Parathyroid adenoma (tissue), 2 donors: ENCODE measurements at regions not wholly inside any gene's neighbourhood (a gene's known extent, or its start where the extent isn't known, plus 50 kb on each side); places are given as distances from the start of the nearest gene placed in this dataset.

Source experiments
- H2AFZ ChIP-seq: fragments of 300-600 bp; sonication (generic); one replicate; pipeline ENCODE4 v1.7.0; 2017; ENCODE audit warnings: antibody characterized with exemption, mild to moderate bottlenecking
- H3K27ac ChIP-seq: fragments of 300-600 bp; sonication (generic); one replicate; pipeline ENCODE4 v1.7.0; 2017
- H3K27me3 ChIP-seq: fragments of 300-600 bp; sonication (generic); one replicate; pipeline ENCODE4 v1.7.0; 2017; ENCODE audit warnings: low read length; ENCODE audit not compliant: control insufficient read depth, insufficient read depth
- H3K36me3 ChIP-seq: fragments of 300-600 bp; sonication (generic); one replicate; pipeline ENCODE4 v1.7.0; 2017; ENCODE audit warnings: low read length; ENCODE audit not compliant: control insufficient read depth, insufficient read depth
- H3K4me1 ChIP-seq: fragments of 300-600 bp; sonication (generic); one replicate; pipeline ENCODE4 v1.7.0; 2017; ENCODE audit warnings: control low read depth
- H3K4me2 ChIP-seq: fragments of 300-600 bp; sonication (generic); one replicate; pipeline ENCODE4 v1.7.0; 2017; ENCODE audit warnings: low read length
- H3K4me3 ChIP-seq: fragments of 300-600 bp; sonication (generic); one replicate; pipeline ENCODE4 v1.7.0; 2017; ENCODE audit warnings: low read depth, low read length
- H3K79me2 ChIP-seq: fragments of 300-600 bp; sonication (generic); one replicate; pipeline ENCODE4 v1.7.0; 2017; ENCODE audit warnings: control low read depth
- H3K9ac ChIP-seq: fragments of 300-600 bp; sonication (generic); one replicate; pipeline ENCODE4 v1.7.0; 2017; ENCODE audit warnings: mild to moderate bottlenecking
- H3K9me3 ChIP-seq: fragments of 300-600 bp; sonication (generic); one replicate; pipeline ENCODE4 v1.7.0; 2017; ENCODE audit warnings: low read length; ENCODE audit not compliant: control insufficient read depth
- TF ChIP-seq, protein P1 (sequence below): fragments of 300-600 bp; sonication (generic); IDR thresholded peaks from one replicate; pipeline ENCODE4 v1.7.0; 2017; ENCODE audit warnings: antibody characterized with exemption, mild to moderate bottlenecking
- donor health status: primary hyperparathyroidism.

DNA sequence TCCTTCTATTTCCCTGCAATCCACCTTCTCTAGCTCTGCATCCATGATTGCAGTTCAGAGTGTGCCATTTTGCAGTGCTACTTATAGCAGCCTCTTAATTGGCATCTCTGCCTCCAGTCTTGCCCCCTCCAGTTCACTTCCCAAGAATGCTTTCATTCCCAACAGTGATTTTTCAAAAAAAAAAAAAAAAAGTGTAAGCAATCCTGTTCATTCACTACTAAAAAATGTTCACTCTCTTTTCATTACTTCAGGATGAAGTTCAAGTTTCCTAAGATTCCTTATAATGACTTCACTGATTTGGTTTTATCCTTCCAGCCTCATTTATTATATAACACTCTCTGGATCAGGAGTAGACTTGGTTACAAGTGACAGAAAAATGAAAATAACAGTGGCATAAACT lies 124.7 kb upstream of the LNX1 start:
- Histone ChIP-seq H3K79me2 (no peaks in the 10 kb centered on the region), H3K9me3 (no peaks in the 10 kb centered on the region), H3K4me1 (no peaks in the 10 kb centered on the region), H2AFZ (no peak overlapping the region), H3K27me3 (no peaks in the 10 kb centered on the region), H3K27ac (no peak overlapping the region), H3K36me3 (no peaks in the 10 kb centered on the region), H3K4me2 (no peak overlapping the region), H3K9ac (no peak overlapping the region), H3K4me3 (no peak overlapping the region)
- TF ChIP-seq, protein P1, sequence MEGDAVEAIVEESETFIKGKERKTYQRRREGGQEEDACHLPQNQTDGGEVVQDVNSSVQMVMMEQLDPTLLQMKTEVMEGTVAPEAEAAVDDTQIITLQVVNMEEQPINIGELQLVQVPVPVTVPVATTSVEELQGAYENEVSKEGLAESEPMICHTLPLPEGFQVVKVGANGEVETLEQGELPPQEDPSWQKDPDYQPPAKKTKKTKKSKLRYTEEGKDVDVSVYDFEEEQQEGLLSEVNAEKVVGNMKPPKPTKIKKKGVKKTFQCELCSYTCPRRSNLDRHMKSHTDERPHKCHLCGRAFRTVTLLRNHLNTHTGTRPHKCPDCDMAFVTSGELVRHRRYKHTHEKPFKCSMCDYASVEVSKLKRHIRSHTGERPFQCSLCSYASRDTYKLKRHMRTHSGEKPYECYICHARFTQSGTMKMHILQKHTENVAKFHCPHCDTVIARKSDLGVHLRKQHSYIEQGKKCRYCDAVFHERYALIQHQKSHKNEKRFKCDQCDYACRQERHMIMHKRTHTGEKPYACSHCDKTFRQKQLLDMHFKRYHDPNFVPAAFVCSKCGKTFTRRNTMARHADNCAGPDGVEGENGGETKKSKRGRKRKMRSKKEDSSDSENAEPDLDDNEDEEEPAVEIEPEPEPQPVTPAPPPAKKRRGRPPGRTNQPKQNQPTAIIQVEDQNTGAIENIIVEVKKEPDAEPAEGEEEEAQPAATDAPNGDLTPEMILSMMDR, result no peak

DNA sequence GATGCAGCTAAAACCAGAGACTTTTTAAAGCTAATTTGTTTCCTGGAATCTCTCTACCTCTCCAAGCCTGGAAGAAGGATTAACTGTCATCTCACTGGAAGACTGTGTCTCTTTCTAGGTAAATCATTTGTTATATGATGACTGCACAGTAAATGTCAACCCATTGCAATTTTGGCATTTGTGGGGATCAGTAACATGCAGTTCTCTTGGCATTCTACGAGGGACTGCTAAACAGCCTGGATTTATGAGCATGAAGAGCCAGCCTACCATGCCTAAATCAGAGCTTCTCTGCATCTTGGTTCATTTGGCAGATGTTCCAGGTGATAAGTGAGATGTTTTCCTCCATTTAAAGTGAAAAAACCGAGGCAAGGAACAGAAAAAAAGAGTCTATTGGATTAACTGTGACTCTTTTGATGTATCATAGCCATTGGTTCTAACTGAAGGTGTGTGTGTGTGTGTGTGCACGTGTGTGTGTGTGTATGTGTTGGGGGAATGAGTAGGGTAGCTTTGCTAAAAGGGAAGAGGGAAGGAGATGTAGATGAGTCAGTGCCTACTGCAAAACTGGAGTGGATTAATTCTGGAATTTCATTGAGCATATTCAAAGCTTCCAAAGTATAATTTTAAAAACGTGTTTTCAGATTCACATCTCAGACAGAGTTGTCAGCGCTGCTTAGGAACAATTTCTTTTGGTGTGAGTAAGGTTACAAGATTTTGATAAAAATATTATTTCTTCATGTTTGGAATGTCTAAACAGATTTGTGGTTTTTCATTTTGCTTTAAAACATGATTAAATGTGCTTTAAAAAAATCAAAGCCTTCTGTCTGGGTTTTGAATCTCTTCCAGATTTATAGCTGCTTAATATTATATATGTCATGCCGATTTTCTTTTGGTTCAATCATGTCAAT lies 123.2 kb upstream of the LNX1 start:
- Histone ChIP-seq H3K9me3 (no peaks in the 10 kb centered on the region), H2AFZ (no peak overlapping the region), H3K4me3 (no peak overlapping the region), H3K9ac (no peak overlapping the region), H3K27ac (no peak overlapping the region), H3K36me3 (no peaks in the 10 kb centered on the region), H3K4me1 (no peaks in the 10 kb centered on the region), H3K4me2 (no peak overlapping the region), H3K79me2 (no peaks in the 10 kb centered on the region), H3K27me3 (no peaks in the 10 kb centered on the region)
- TF ChIP-seq, protein P1, result no peak

DNA sequence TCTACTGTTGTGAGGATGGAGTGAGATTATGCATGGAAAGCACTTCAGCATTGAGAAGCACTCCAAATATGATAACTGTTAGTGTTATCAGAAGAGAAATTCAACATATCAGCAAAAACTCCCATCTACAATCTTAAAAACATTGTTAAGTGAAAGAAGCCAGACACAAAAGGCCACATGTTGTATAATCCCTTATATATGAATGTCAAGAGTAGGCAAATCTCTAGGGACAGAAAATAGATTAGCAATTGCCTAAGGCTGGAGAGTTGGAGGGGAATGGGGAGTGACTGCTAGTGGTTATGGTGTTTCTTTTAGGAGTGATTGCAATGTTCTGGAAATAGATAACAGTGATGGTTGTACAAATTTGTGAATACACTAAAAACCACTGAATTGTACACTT lies 122.5 kb upstream of the LNX1 start:
- no peaks in the 10 kb centered on the region for H3K79me2 ChIP-seq
- no peaks in the 10 kb centered on the region for H3K9me3 ChIP-seq
- H2AFZ ChIP-seq, result no peak overlapping the region
- no peak overlapping the region for H3K4me2 ChIP-seq
- no peaks in the 10 kb centered on the region for H3K36me3 ChIP-seq
- no peak overlapping the region for H3K27ac ChIP-seq
- H3K4me3 ChIP-seq, result no peak overlapping the region
- H3K4me1 ChIP-seq, result no peaks in the 10 kb centered on the region
- H3K27me3 ChIP-seq, result no peaks in the 10 kb centered on the region
- H3K9ac ChIP-seq, result no peak overlapping the region
- TF ChIP-seq, protein P1, result no peak

DNA sequence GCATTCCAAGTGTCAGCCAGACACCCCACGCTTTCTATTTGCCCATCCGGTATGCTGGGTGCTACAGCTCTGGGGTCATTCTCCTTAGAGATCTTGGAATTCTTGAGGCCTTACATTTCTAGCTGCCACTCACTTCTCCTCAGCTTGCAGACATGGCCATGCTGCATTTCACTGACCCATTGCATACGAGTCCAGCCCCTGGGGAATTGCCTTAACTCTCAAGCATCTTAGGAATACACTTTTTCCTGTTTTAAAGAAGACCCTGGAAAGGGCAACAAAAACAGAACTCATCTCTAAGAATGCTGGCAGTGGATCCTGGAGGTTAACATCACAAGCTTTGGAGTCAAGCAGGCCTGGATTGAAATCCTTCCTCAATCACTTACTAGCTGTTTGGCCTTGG lies 122.0 kb upstream of the LNX1 start:
- Histone ChIP-seq H3K36me3 (no peaks in the 10 kb centered on the region), H3K4me3 (no peak overlapping the region), H3K9me3 (no peaks in the 10 kb centered on the region), H2AFZ (no peak overlapping the region), H3K4me2 (no peak overlapping the region), H3K79me2 (no peaks in the 10 kb centered on the region), H3K27me3 (no peaks in the 10 kb centered on the region), H3K4me1 (no peaks in the 10 kb centered on the region), H3K27ac (no peak overlapping the region), H3K9ac (no peak overlapping the region)
- TF ChIP-seq, protein P1, result no peak
